ENCODE measurements at regions not wholly inside any gene's neighbourhood (a gene's known extent, or its start where the extent isn't known, plus 50 kb on each side); places are given as distances from the start of the nearest gene placed in this dataset.

- no peak for TF ChIP-seq HMGXB4 (CRISPR knock-in tag; IDR thresholded peaks at IDR 0.05)
- TF ChIP-seq IRF1 (CRISPR knock-in tag; IDR thresholded peaks at IDR 0.05), result no peak
- TF ChIP-seq GABPB1 (CRISPR knock-in tag; IDR thresholded peaks at IDR 0.05), result no peak
- TF ChIP-seq ZNF396 (CRISPR knock-in tag; IDR thresholded peaks at IDR 0.05; ENCODE audit: borderline replicate concordance), result no peak
- TF ChIP-seq USF1 (CRISPR knock-in tag; IDR thresholded peaks at IDR 0.05), result no peak
- no peak for TF ChIP-seq SP1 (CRISPR knock-in tag; conservative IDR thresholded peaks at IDR 0.05)
- TF ChIP-seq CTCF (IDR thresholded peaks at IDR 0.05), result no peak
- TF ChIP-seq NR3C1 (CRISPR knock-in tag; conservative IDR thresholded peaks at IDR 0.05; ENCODE audit: low read depth), result no peak
- TF ChIP-seq ZNF232 (CRISPR knock-in tag; IDR thresholded peaks at IDR 0.05), result no peak
- no peak for TF ChIP-seq ELF4 (CRISPR knock-in tag; IDR thresholded peaks at IDR 0.05; ENCODE audit: low read depth)
- no peak for TF ChIP-seq ZBTB21 (CRISPR knock-in tag; IDR thresholded peaks at IDR 0.05; ENCODE audit: borderline replicate concordance)
- TF ChIP-seq FOXP4 (CRISPR knock-in tag; IDR thresholded peaks at IDR 0.05), result no peak
- no peak for TF ChIP-seq TCF7 (CRISPR knock-in tag; IDR thresholded peaks at IDR 0.05; ENCODE audit: low read depth)
- TF ChIP-seq ZNF317 (CRISPR knock-in tag; IDR thresholded peaks at IDR 0.05; ENCODE audit: borderline replicate concordance, low read depth), result no peak
Observed at GRCh38 chr3:65259946-65260345, 572.1 kb upstream of the ADAMTS9 start.

Measured in WTC11 (cell line).